ENCODE measurements at regions not wholly inside any gene's neighbourhood (a gene's known extent, or its start where the extent isn't known, plus 50 kb on each side); places are given as distances from the start of the nearest gene placed in this dataset.

GRCh38 chr4:13703096-13703495 is 75.6 kb upstream of the BOD1L1 start:
- no peaks in the 10 kb centered on the region for H3K79me2 ChIP-seq (ENCODE audit: control insufficient read depth, low read length)
- no peaks in the 10 kb centered on the region for H4K20me1 ChIP-seq (ENCODE audit: control insufficient read depth, insufficient read depth, low read depth, low read length)
- H3K27ac ChIP-seq (ENCODE audit: low read depth, low read length): no peak overlapping the region
- no peak overlapping the region for H3K4me3 ChIP-seq (ENCODE audit: low read length)
- no peaks in the 10 kb centered on the region for H3K27me3 ChIP-seq (ENCODE audit: control insufficient read depth, low read length)
- TF ChIP-seq, protein P1, sequence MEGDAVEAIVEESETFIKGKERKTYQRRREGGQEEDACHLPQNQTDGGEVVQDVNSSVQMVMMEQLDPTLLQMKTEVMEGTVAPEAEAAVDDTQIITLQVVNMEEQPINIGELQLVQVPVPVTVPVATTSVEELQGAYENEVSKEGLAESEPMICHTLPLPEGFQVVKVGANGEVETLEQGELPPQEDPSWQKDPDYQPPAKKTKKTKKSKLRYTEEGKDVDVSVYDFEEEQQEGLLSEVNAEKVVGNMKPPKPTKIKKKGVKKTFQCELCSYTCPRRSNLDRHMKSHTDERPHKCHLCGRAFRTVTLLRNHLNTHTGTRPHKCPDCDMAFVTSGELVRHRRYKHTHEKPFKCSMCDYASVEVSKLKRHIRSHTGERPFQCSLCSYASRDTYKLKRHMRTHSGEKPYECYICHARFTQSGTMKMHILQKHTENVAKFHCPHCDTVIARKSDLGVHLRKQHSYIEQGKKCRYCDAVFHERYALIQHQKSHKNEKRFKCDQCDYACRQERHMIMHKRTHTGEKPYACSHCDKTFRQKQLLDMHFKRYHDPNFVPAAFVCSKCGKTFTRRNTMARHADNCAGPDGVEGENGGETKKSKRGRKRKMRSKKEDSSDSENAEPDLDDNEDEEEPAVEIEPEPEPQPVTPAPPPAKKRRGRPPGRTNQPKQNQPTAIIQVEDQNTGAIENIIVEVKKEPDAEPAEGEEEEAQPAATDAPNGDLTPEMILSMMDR (IDR thresholded peaks at IDR 0.05; ENCODE audit: low read depth, low read length, poor library complexity, severe bottlenecking): no peak
- no peak for TF ChIP-seq EZH2phosphoT487 (IDR thresholded peaks at IDR 0.05; ENCODE audit: borderline replicate concordance, low read length)
- no peaks in the 10 kb centered on the region for H3F3A ChIP-seq (ENCODE audit: control insufficient read depth, insufficient read depth)
- H3K9me2 ChIP-seq (replicated peaks; ENCODE audit: control insufficient read depth, low read length): no peaks in the 10 kb centered on the region
- no peaks in the 10 kb centered on the region for H3K36me3 ChIP-seq (ENCODE audit: control insufficient read depth, low read length)
- no peak overlapping the region for H3K4me2 ChIP-seq (ENCODE audit: low read length)
- H3K9me3 ChIP-seq (ENCODE audit: control insufficient read depth, insufficient read depth, low read length): no peaks in the 10 kb centered on the region
- no peaks in the 10 kb centered on the region for H3K4me1 ChIP-seq (ENCODE audit: control insufficient read depth, low read length)

- no peaks in the 10 kb centered on the region for H3K9me3 ChIP-seq (ENCODE audit: control insufficient read depth, insufficient read depth, low read length)
- no peaks in the 10 kb centered on the region for H3K27me3 ChIP-seq (ENCODE audit: control insufficient read depth, low read length)
- no peaks in the 10 kb centered on the region for H3K9me2 ChIP-seq (replicated peaks; ENCODE audit: control insufficient read depth, low read length)
- H3K79me2 ChIP-seq (ENCODE audit: control insufficient read depth, low read length): no peaks in the 10 kb centered on the region
- H3K4me3 ChIP-seq (ENCODE audit: low read length): no peak overlapping the region
- no peaks in the 10 kb centered on the region for H4K20me1 ChIP-seq (ENCODE audit: control insufficient read depth, insufficient read depth, low read depth, low read length)
- no peaks in the 10 kb centered on the region for H3F3A ChIP-seq (ENCODE audit: control insufficient read depth, insufficient read depth)
- no peak overlapping the region for H3K27ac ChIP-seq (ENCODE audit: low read depth, low read length)
- H3K36me3 ChIP-seq (ENCODE audit: control insufficient read depth, low read length): no peaks in the 10 kb centered on the region
- H3K4me1 ChIP-seq (ENCODE audit: control insufficient read depth, low read length): no peaks in the 10 kb centered on the region
- TF ChIP-seq, protein P1 (IDR thresholded peaks at IDR 0.05; ENCODE audit: low read depth, low read length, poor library complexity, severe bottlenecking): no peak
- TF ChIP-seq EZH2phosphoT487 (IDR thresholded peaks at IDR 0.05; ENCODE audit: borderline replicate concordance, low read length): no peak
- H3K4me2 ChIP-seq (ENCODE audit: low read length): no peak overlapping the region
These were observed 76.5 kb upstream of the BOD1L1 start for GRCh38 chr4:13704035-13704434.

GRCh38 chr4:13704761-13705160 is 77.2 kb upstream of the BOD1L1 start:
- TF ChIP-seq EZH2phosphoT487 (IDR thresholded peaks at IDR 0.05; ENCODE audit: borderline replicate concordance, low read length): no peak
- TF ChIP-seq, protein P1 (IDR thresholded peaks at IDR 0.05; ENCODE audit: low read depth, low read length, poor library complexity, severe bottlenecking): no peak
- Histone ChIP-seq H3F3A (ENCODE audit: control insufficient read depth, insufficient read depth) (no peaks in the 10 kb centered on the region), H3K27me3 (ENCODE audit: control insufficient read depth, low read length) (no peaks in the 10 kb centered on the region), H3K4me1 (ENCODE audit: control insufficient read depth, low read length) (no peaks in the 10 kb centered on the region), H3K79me2 (ENCODE audit: control insufficient read depth, low read length) (no peaks in the 10 kb centered on the region), H3K4me3 (ENCODE audit: low read length) (no peak overlapping the region), H3K27ac (ENCODE audit: low read depth, low read length) (no peak overlapping the region), H3K9me3 (ENCODE audit: control insufficient read depth, insufficient read depth, low read length) (no peaks in the 10 kb centered on the region), H3K9me2 (replicated peaks; ENCODE audit: control insufficient read depth, low read length) (no peaks in the 10 kb centered on the region), H3K36me3 (ENCODE audit: control insufficient read depth, low read length) (no peaks in the 10 kb centered on the region), H4K20me1 (ENCODE audit: control insufficient read depth, insufficient read depth, low read depth, low read length) (no peaks in the 10 kb centered on the region), H3K4me2 (ENCODE audit: low read length) (no peak overlapping the region)

Data from DOHH2 (cell line).